CD4-positive, alpha-beta T cell (primary cell): ENCODE measurements at regions not wholly inside any gene's neighbourhood (a gene's known extent, or its start where the extent isn't known, plus 50 kb on each side); places are given as distances from the start of the nearest gene placed in this dataset.

Source experiments
- ATAC-seq: fragments of 200-7000 bp; cut with Tn5 transposase; one replicate; pipeline ENCODE4 v1.10.0; 2022; ENCODE audit warnings: mild to moderate bottlenecking; ENCODE audit not compliant: poor library complexity
- CTCF ChIA-PET: fragments of 350-600 bp; sonication (Branson Sonifier 250); formaldehyde crosslinking; loops from one replicate; lab custom pipeline; 2021; ENCODE audit warnings: antibody characterized with exemption, inconsistent platforms; lab: Charles Lee
- POLR2A ChIA-PET: fragments of 350-600 bp; sonication (Branson Sonifier 250); formaldehyde crosslinking; loops from one replicate; lab custom pipeline; 2021; ENCODE audit warnings: antibody characterized with exemption, inconsistent platforms; lab: Charles Lee
- DNase-seq, 14 experiments: peaks; one replicate each; pipeline ENCODE4 v3.0.0-alpha.2; 2013 to 2020; ENCODE audit warnings: mixed read lengths in 2 of 14
- H3K27ac ChIP-seq, 2 donors: one replicate each; pipeline versions ENCODE4 v1.5.1 to v1.7.0; 2013; ENCODE audit warnings: low read length in 2 of 2, low read depth in 1 of 2, mild to moderate bottlenecking in 1 of 2
- H3K27me3 ChIP-seq, 2 experiments: 1 replicate in 1 of 2; 2 replicates in 1 of 2; pipeline versions ENCODE4 v1.6.1 to v1.7.0; 2013; ENCODE audit warnings: low read length in 2 of 2, control low read depth in 1 of 2, mild to moderate bottlenecking in 1 of 2, moderate library complexity in 1 of 2; ENCODE audit not compliant: insufficient read depth in 2 of 2, control insufficient read depth in 1 of 2
- H3K36me3 ChIP-seq: one replicate; pipeline ENCODE4 v1.6.1; 2013; ENCODE audit warnings: low read length, control low read depth; ENCODE audit not compliant: insufficient read depth
- H3K4me1 ChIP-seq: one replicate; pipeline ENCODE4 v1.6.1; 2013; ENCODE audit warnings: low read length, control low read depth; ENCODE audit not compliant: insufficient read depth
- H3K4me3 ChIP-seq: one replicate; pipeline ENCODE4 v1.5.1; 2013; ENCODE audit warnings: mild to moderate bottlenecking, low read length, moderate library complexity
- H3K9me3 ChIP-seq, 2 experiments: 1 replicate in 1 of 2; 2 replicates in 1 of 2; pipeline versions ENCODE4 v1.6.1 to v1.7.0; 2013; ENCODE audit warnings: low read length in 2 of 2, mild to moderate bottlenecking in 2 of 2, control low read depth in 1 of 2, moderate library complexity in 1 of 2; ENCODE audit not compliant: control insufficient read depth in 1 of 2, insufficient read depth in 1 of 2
- H3K27ac Mint-ChIP-seq: one replicate; pipeline ENCODE4 v1.8.0; 2020; ENCODE audit warnings: mixed read lengths
- H3K27me3 Mint-ChIP-seq: one replicate; pipeline ENCODE4 v1.8.0; 2021; ENCODE audit warnings: mixed read lengths
- H3K36me3 Mint-ChIP-seq: one replicate; pipeline ENCODE4 v1.8.0; 2021; ENCODE audit warnings: low read depth, mixed read lengths
- H3K4me1 Mint-ChIP-seq: one replicate; pipeline ENCODE4 v1.8.0; 2021; ENCODE audit warnings: low read depth, mixed read lengths
- H3K4me3 Mint-ChIP-seq: one replicate; pipeline ENCODE4 v1.8.0; 2020; ENCODE audit warnings: mild to moderate bottlenecking, mixed read lengths
- H3K9me3 Mint-ChIP-seq: one replicate; pipeline ENCODE4 v1.8.0; 2020; ENCODE audit warnings: mixed read lengths
- intact Hi-C, 2 experiments: fragments of 100-400 bp; cut with DNase I in 1 of 2; cut with micrococcal nuclease in 1 of 2; formaldehyde crosslinking; loops; one replicate each; pipeline versions ENCODE4 v1.15.1 to v1.9.0; 2023 to 2025; cut with DNase I, micrococcal nuclease
- TF ChIP-seq, protein P1 (sequence below): fragments of 200-600 bp; IDR thresholded peaks from one replicate; pipeline ENCODE4 v1.8.0; 2022; ENCODE audit warnings: antibody characterized with exemption, mild to moderate bottlenecking

DNA sequence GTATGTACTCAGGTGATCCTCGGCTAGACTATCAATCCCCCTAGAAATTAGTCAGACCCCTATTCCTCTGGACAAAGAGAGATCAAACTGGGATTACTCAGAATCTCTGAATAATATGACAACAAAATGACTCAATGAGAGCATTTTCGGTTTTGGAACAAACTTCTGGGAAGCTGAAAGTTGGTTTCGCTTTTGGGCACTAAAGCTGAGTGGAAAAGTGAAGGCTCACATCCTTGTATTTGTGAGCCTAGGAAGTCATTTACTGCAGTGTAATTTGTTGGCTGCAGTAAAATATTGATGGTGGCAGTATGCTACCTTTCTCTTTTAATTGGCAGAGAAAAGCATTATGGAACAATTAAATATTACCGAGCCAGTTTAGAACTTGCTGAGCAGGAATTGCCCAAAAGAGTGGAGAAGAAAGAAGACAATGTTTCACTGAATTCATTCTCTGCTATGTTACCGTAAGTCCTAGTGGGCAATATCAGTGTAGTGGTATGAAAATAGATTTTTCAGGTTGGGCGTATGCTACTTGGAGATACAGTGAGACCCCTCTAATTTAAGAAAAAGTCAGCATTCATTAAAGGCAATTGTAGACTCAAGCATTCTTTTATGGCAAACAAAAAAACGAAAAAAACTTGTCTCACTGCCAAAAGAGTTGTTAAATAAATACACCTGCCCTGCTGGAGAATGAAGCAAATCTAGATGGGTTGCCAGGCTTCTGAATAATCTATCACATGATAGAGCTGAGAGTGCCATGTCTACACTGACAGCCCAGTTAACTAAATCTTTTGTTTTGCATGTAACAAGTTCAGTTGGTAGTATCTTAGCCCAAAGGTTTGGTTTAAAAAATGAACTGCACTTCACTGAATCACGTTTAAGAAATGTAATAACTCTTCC is 69.6 kb downstream of the AGTR2 start:
- Histone ChIP-seq H3K4me3 (no peak overlapping the region), H3K36me3 (no peaks in the 10 kb centered on the region), H3K27ac (no peak overlapping the region), H3K27me3 (no peaks in the 10 kb centered on the region), H3K9me3 (no peaks in the 10 kb centered on the region), H3K4me1 (no peaks in the 10 kb centered on the region)
- POLR2A ChIA-PET: no interaction called here
- Mint-ChIP-seq H3K27ac (no peak overlapping the region), H3K36me3 (no peaks in the 10 kb centered on the region), H3K4me3 (no peak overlapping the region), H3K9me3 (no peaks in the 10 kb centered on the region), H3K4me1 (no peaks in the 10 kb centered on the region), H3K27me3 (no peaks in the 10 kb centered on the region)
- intact Hi-C loops: no loop called here
- CTCF ChIA-PET: no interaction called here
- ATAC-seq (no peak), DNase-seq (no peak)
- TF ChIP-seq, protein P1, sequence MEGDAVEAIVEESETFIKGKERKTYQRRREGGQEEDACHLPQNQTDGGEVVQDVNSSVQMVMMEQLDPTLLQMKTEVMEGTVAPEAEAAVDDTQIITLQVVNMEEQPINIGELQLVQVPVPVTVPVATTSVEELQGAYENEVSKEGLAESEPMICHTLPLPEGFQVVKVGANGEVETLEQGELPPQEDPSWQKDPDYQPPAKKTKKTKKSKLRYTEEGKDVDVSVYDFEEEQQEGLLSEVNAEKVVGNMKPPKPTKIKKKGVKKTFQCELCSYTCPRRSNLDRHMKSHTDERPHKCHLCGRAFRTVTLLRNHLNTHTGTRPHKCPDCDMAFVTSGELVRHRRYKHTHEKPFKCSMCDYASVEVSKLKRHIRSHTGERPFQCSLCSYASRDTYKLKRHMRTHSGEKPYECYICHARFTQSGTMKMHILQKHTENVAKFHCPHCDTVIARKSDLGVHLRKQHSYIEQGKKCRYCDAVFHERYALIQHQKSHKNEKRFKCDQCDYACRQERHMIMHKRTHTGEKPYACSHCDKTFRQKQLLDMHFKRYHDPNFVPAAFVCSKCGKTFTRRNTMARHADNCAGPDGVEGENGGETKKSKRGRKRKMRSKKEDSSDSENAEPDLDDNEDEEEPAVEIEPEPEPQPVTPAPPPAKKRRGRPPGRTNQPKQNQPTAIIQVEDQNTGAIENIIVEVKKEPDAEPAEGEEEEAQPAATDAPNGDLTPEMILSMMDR: no peak

DNA sequence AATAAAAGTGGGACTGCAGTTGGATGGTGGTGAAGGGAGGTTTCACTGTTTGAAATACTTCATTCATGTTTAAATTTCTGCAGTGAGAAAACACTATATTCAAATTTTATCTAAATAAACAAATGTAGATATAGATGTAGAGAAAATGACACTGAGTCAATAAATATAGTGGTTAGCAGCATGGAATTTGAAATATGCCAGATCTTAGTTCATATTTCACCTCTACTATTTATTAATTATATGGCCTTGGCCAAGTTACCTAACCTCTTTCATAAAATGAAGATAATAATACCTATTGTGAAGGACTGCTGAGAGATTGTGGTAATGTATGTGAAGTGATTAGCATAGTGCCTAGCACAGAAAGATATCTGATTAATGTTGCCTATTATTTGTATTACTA is 70.5 kb downstream of the AGTR2 start:
- Histone ChIP-seq H3K9me3 (no peaks in the 10 kb centered on the region), H3K27ac (no peak overlapping the region), H3K27me3 (no peaks in the 10 kb centered on the region), H3K36me3 (no peaks in the 10 kb centered on the region), H3K4me3 (no peak overlapping the region), H3K4me1 (no peaks in the 10 kb centered on the region)
- TF ChIP-seq, protein P1: no peak
- H3K36me3 Mint-ChIP-seq: no peaks in the 10 kb centered on the region
- DNase-seq: no peak
- no peaks in the 10 kb centered on the region for H3K4me1 Mint-ChIP-seq
- H3K27me3 Mint-ChIP-seq: no peaks in the 10 kb centered on the region
- no peak for ATAC-seq
- H3K4me3 Mint-ChIP-seq: no peak overlapping the region
- ChIA-PET POLR2A (no interaction called here), CTCF (no interaction called here)
- H3K9me3 Mint-ChIP-seq: no peaks in the 10 kb centered on the region
- no peak overlapping the region for H3K27ac Mint-ChIP-seq
- intact Hi-C loops: no loop called here

DNA sequence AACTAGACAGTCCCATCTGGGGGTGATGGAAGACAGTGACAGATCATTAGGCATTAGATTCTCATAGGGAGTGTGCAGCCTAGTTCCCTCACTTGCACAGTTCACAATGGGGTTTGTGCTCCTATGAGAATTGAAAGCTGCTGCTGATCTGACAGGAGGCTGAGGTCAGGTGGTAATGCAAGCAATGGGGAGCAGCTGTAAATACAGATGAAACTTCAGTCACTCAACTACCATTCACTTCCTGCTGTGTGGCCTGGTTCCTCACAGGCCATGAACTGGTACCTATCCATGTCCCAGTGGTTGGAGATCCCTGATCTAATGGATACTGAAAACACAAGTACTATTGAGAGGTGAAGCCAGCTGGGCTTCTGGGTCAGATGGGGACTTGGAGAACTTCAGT is 72.5 kb downstream of the AGTR2 start:
- Histone ChIP-seq H3K27me3 (no peaks in the 10 kb centered on the region), H3K4me1 (no peaks in the 10 kb centered on the region), H3K4me3 (no peak overlapping the region), H3K27ac (no peak overlapping the region), H3K36me3 (no peaks in the 10 kb centered on the region), H3K9me3 (no peaks in the 10 kb centered on the region)
- intact Hi-C loops: no loop called here
- Mint-ChIP-seq H3K9me3 (no peaks in the 10 kb centered on the region), H3K27ac (no peak overlapping the region), H3K4me3 (no peak overlapping the region), H3K4me1 (no peaks in the 10 kb centered on the region), H3K27me3 (no peaks in the 10 kb centered on the region), H3K36me3 (no peaks in the 10 kb centered on the region)
- ATAC-seq (no peak), DNase-seq (no peak)
- CTCF ChIA-PET: no interaction called here
- POLR2A ChIA-PET: no interaction called here
- TF ChIP-seq, protein P1: no peak
